IPS-NIHi7 (cell line): ENCODE measurements at regions not wholly inside any gene's neighbourhood (a gene's known extent, or its start where the extent isn't known, plus 50 kb on each side); places are given as distances from the start of the nearest gene placed in this dataset.
A peak's percentile ranks its signal among the peaks of the same experiment; 100 is the strongest.

Experiments used
- DNase-seq: peaks from one replicate; pipeline ENCODE4 v3.0.0; 2012; ENCODE audit warnings: mixed read lengths; ENCODE audit errors: extremely low spot score

GRCh38 chr14:61847861-61848260 is 85.6 kb downstream of the SNAPC1 start:
- no peak for DNase-seq

- DNase-seq = no peak
Observed at GRCh38 chr14:61854898-61855297, 92.7 kb downstream of the SNAPC1 start.

DNA sequence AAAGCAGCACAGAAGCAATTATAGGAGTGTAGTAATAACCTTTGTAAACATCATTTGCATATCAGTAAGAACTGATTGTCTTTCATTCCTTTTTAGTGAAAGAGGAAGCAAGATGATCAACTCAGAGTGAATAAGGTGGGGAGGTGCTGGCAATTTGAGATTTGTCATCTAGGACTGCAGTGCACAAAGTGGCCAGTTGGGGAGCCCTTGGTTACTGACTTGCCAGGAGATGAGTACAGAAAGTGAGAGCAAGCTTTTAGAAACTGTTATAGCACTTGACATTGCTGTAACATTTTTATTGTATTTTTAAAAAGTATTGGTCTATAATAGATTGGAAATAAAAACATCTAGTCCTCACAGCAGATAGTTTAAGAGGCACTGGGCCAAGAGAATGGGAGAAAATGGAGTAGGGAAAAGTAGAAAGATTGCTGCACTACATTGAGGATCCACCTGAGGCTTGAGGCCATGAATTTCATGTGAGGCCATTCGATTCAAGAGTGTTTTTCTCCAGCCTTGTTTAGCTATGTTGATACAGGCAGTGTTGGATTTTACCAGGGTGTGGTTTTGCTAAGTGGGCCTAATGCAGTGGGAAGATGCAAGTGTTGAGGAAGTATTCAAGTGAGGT is 98.2 kb downstream of the SNAPC1 start:
- DNase-seq = peak; percentile 75

GRCh38 chr14:61861320-61861865 is 99.2 kb downstream of the SNAPC1 start:
- DNase-seq = no peak

DNA sequence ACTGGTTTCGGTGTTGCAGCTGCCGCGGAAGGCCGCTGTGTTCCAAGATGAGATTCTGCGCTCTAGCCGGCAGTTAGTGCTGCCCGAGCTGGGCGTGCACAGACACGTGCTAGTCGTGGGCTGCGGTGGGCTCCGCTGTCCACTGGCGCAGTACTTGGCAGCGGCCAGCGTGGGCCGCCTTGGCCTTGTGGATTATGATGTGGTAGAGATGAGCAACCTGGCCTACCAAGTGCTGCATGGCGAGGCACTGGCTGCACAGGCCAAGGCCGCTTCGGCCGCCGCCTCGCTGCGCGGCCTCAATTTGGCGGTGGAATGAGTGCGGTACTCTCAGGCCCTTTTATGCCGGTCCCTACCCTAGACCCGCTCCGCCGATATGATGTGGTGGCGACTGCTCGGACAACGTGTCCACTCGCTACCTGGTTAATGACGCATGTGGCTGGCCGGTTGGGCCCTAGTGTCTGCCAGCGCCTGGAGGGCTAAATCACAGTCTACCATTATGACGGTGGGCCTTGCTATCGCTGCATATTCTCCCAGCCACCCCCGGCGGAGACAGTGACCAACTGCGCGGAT is 102.2 kb downstream of the SNAPC1 start:
- DNase-seq = no peak

GRCh38 chr14:61866932-61867920 is 105.0 kb downstream of the SNAPC1 start:
- DNase-seq = no peak

DNA sequence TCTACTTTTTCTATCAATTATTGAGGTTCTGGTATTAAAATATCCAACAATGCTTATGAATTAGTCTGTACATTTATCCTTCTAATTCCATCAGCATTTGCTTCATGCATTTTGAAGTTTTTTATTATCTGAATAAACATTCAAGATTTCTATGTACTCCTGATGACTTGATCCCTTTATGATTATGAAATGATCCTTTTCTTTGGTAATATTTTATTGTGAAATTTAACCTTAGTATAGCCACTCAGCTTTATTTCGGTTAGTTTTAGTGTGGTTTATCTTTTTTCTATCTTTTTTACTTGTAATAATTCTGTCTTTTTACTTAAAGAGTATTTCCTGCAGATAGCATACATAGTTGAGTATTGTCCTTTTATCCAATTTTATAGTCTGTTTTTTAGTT is 106.6 kb downstream of the SNAPC1 start:
- DNase-seq = no peak

- DNase-seq = no peak
Observed at GRCh38 chr14:61870163-61870562, 107.9 kb downstream of the SNAPC1 start.

GRCh38 chr14:61872452-61872851 is 110.2 kb downstream of the SNAPC1 start:
- no peak for DNase-seq

GRCh38 chr14:61875483-61875882 is 113.3 kb downstream of the SNAPC1 start:
- no peak for DNase-seq

GRCh38 chr14:61876362-61877034 is 114.3 kb downstream of the SNAPC1 start:
- DNase-seq = no peak

DNA sequence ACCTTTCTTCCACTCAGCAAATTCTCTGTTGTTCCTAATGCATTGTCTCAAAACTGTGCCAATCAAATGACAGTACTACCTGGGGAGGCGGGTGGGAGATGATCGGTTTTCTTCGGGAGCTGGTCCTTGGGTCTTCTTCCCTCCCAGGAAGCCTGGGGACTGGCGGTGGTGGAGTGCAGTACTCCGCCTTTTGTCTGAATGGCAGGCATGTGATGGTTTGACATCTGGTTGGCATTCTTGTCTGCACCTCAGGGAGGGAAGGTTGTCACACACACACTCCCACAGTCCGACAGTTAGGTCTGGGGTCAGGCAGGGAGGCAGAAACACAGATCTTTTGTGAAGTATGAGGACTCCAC is 114.8 kb downstream of the SNAPC1 start:
- DNase-seq = no peak

- DNase-seq = no peak
Observed at GRCh38 chr14:61877768-61878167, 115.5 kb downstream of the SNAPC1 start.

GRCh38 chr14:61878931-61879330 is 116.7 kb downstream of the SNAPC1 start:
- DNase-seq = no peak

DNA sequence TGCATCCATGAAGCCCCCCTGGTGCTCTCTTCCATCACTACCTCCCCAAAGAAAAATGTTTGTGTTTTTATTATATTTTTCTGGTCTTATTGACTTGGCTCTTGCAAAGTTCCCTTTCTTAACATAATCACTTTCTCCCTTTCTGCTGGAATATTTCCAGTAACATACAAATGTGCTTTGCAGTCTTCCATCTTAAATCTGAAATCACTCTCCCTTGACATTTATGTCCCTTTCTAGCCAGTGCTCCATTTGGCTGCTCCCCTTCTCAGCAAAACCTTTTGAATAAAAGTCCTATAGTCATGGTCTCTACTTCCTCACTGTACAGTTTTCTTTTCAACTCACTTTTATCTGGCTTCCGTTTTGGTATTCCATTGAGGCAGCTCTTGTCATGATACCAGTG is 118.8 kb downstream of the SNAPC1 start:
- no peak for DNase-seq

GRCh38 chr14:61884711-61885110 is 122.5 kb downstream of the SNAPC1 start:
- DNase-seq = no peak

GRCh38 chr14:61885203-61885961 is 123.2 kb downstream of the SNAPC1 start:
- no peak for DNase-seq

- no peak for DNase-seq
Observed at GRCh38 chr14:61887628-61888027, 125.4 kb downstream of the SNAPC1 start.

DNA sequence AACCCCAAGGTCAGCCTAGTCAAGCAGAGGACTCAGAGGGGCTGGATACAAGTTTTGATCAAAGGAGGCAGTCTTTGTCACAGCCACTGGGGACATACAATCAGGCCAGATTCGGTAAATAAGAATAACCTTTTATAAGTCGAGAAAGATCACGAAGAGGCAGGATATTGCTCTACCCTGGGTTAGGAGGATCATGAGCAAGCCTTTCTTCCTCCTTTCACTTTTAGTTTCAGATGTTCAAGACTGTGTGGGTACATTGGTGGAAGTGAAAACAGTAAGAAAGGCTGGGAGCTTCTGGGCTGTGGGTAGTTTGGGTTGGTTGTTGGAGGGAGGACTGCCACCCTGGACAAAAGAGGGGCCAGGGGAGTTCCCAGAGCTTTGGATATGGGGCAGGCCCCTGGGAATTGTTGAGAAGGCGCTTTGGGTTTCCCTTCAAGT is 127.7 kb downstream of the SNAPC1 start:
- no peak for DNase-seq

DNA sequence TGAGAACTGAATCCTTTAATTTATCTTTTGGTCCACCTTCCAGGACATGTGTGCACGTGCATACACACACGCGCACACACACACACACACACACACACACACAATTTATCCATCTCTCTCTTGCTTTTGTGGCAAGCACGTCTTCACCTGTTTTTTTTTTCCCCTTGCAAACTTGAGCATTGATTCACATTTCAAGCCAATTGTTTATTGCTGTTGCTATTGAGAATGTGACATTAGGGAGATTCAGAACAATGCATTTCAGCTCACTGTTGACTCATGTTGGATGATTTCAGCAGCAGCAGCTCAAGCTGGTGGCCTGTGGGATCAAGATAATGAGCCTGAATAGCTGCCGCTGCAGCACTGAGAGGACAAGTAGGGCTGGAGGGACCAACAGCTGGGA is 128.9 kb downstream of the SNAPC1 start:
- DNase-seq = no peak

- no peak for DNase-seq
Observed at GRCh38 chr14:61891810-61892209, 129.6 kb downstream of the SNAPC1 start.
